MV-4-11 (cell line): ENCODE measurements at regions not wholly inside any gene's neighbourhood (a gene's known extent, or its start where the extent isn't known, plus 50 kb on each side); places are given as distances from the start of the nearest gene placed in this dataset.

Experiments used
- DNase-seq: peaks from one replicate; lab custom pipeline; 2025; lab: John Stamatoyannopoulos, UW

DNA sequence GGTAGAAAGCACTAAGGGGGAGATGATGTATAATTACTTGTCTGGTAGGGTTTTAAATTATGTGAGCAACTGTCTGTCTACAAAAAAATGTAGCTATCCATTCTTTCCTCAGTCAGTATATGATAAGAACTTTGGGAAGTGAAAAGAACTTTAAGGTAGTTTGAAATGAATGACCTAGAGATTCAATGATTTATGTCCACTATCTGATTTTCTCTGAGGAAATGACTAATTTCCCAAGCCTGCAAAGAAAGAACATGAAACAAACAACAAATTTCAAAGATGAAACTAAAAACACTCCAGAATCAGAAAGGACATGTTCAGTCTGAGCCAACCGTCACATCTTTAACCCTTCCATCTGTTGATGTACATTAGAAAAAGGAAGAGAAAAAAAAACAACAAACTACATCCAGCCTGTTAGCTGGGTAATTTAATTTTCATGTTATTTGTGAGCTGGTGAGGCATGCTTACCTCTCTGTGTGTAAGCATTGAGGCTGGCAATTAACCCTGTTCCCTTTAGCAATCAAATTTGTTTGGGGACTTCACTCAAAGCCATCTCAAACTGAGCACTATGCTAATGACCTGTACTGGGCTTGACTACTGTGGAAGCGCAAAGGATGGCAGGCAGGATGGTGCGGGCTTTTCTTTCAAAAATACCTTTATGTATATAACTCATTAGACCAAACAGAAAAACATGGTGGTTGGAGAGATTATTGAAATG is 220.1 kb downstream of the TUSC7 start:
- no peak for DNase-seq

DNA sequence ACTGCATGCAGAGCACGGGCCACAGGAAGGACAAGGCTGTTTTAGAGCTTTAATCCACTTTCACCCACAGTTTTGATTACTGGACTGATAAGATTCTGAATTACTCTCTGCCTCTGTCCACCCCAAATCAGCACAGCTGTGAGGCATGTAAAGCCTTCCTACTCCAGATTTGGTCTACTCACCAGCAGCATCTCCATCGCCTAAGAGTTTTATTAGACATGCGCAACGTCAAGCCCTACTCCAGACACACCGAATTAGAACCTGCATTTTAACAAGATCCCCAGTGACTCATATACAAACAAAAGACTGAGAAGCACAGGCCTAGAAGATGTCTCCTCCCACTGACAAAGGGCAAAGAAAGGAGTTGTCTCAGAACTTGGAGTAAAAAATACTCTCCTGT is 221.2 kb downstream of the TUSC7 start:
- no peak for DNase-seq

DNA sequence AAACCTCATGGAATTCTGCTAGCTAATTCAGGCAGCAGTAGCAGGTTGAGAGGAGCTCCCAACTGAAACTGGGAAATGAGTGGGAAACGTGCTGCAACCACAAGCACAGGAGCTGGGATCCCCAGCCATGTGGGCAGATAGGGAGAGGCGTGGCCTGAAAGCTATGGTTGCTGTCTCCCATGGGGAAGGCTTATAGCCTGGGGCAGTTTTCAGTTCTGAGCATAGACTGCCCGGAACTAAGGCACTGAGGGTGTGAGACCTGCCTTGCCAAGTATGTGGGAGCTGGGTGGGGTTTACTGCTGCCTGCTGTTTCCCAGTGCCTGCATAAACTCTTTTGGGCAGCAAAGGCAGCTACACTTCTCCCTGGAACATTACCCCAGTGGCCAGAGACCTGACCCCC is 229.5 kb downstream of the TUSC7 start:
- DNase-seq: no peak

DNA sequence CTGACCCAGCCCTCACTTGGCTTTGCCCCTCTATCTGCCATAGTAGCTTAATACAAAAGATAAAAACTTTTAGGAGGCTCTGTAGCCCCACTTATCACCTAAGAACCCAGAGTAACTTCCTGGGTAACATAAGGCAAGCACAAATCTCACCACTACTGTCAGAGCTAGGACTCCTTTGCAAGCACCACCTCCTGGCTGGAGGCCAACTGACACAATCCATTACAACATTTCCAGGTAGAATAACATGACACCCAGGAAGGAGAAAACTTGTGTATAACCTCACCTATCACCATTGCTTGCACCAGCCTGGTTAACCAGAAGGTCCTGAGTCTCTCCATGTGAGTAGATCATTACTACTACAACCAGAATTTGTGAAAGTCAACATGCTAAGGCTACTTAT is 230.0 kb downstream of the TUSC7 start:
- DNase-seq: no peak

DNA sequence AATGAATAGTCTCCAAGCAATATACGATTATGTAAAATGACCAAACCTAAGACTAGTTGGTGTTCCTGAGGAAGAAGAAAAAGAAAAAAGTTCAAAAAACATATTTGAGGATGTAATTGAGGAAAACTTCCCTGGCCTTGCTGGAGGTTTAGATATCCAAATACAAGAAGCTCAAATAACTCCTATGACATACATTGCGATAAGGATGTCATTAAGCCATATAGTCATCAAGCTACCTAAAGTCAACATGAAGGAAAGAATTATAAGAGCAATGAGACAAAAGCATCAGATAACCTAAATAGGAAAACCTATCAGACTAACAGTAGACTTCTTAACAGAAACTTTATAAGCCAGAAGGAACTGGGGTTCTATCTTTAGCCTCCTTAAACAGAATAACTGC is 231.1 kb downstream of the TUSC7 start:
- DNase-seq: no peak

DNA sequence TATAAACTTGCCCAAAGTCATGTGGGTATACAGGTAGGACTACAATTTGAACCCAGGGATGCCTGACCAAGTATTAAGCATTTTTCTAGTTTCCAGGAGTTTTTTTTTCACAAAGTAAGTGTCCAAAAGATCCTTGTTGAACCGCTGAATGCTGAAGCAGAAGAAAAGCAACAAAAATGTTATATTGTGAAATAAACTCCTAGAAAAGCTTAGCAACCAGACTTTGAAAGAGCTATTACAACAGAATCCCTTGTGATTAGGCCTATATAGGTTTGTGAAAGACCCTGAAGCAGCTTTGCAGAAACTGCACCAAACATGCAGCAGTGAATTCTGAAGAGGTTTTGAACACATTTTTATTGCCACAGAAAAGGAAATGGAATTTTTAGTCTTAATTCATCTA is 236.8 kb downstream of the TUSC7 start:
- no peak for DNase-seq

DNA sequence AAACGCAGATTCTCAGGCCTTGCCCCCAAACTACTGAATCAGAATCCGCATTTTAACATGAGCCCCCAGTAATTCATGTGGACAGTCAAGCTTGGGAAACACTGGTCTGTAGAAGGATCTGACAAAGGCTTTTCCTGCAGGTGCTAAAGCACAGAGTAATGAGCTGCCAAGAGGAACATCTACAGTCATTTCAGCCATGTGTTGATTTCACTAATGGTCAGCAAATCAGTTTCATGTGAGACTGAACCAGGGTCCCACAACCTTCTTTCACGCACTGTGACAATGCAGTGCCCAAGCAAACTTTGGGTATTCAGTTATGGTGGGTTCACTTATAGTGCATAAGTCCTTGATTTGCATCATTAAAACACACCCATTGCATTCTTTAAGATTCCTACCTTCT is 237.6 kb downstream of the TUSC7 start:
- no peak for DNase-seq

DNA sequence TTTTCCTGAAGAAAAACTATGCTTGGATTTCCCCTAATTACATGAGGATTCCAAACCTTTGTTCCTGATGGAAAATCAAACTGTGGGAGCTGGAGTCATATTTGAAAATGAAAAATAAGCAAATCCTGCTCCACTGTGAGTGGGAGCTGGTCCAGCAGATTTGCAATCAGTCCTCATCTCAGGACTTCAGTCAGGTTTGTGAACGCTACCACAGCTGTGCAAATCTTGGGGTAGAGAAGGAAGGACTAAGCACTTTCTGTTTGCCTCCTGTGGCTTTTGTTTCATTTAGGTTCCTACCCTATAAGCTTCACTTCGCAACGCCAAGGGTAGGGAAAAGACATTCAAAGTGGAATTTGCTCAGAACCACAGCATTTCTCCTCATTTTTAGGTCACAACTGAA is 238.2 kb downstream of the TUSC7 start:
- DNase-seq: no peak

DNA sequence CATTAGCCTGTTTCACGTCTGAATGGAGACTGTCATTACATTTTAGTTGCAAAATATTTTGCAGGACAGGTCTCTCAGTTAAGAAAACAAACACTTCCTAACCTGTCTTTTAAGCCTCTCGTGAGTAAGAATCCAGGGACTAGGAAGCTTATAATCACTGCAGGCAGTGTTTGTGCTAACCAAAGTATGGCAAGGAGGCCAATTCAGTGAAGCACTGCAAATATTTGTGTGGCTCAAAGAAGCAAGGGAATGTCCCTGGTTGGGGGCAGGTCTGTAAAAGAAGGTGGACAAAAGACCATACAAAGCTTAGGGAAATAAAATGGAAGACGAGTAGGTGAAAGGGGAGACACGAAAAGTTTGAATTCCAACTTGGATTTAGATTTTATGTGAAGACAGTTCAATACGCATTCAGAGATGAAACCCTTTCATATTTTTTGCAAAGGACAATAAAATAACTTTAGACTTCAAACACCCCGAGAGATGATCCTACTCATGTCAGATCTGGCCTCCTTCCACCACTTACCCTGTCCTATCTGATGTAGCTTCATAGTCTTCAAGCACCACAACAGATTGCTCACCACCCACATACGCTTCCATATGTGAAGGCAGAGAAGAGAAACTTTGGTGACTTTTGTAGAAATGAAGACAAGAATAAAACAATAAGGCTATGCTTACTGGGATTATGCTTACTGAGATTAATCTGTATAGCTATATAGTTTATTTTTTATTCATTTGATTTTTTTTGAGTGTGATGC is 240.9 kb downstream of the TUSC7 start:
- no peak for DNase-seq

DNA sequence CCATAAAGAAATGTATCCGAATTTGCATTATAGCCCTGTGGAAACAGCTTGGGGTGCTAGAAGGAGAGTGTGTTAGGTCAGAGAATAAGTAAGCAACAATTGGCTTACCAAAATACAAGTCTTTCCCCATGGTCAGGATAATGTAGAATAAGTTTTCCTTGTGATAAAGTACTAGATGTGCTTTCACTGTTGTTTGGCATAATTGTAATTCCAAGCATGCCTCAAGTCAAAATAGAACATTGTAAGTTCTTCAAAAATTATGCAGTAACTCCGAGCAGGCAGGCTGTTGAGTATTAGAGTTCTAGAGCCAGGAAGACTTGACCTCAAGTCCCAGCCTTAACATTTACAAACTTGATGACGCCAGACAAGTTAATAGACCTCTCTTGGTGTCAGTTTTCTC is 242.0 kb downstream of the TUSC7 start:
- no peak for DNase-seq

DNA sequence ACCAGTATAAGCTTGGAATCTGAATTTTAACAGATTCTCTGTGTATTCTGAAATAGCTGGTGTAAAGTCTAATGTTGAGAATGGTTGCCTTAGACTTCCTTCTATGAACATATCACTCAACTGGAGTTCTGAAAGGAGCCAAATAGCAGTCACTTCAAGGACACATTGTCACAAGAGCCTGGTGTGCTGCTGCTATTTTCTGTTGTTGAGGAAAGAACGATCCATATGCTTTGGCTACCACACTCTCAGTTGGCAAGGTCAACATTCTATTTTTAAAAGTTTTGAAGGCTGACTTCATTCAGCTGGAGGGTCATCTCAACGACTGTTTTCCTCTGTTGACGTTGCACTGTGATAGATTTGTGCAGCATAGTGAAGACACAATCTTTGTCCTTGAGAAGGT is 248.7 kb downstream of the TUSC7 start:
- DNase-seq: no peak

DNA sequence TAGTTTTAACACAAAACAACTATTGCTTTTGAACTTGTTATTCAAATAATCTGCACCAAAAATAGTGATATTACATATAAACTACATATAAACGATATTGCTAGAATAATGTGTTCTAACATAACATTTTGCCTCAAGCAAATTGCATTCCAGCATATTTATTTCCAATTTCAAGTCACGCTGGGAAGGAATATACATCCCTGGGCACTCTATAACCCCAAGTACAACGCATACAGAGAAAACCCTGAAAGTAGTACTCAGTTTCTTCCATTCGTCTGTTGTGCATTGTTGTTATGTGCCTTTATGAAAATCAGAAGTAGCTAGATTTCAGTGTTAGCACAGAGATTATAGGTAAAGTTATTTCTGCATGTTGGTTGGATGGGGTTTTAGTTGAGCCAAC is 251.5 kb downstream of the TUSC7 start:
- DNase-seq: no peak

DNA sequence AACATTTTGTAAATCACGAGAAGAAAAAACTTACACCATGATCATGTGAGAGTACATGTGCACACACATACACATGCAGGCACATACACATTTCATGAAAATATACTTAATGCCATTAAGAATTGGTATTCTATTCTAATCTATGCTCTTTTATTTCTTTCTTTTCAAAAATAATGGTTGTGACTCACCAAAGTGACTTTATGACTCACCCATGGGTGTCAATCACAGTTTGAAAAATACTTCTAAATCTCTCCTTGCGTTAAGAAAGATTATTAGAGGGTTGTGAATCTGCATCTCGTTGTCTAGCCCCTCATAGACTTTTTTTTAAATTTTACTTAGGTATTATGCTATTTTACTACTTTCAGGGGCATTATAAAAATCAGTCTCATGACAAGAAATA is 254.2 kb downstream of the TUSC7 start:
- DNase-seq: no peak

DNA sequence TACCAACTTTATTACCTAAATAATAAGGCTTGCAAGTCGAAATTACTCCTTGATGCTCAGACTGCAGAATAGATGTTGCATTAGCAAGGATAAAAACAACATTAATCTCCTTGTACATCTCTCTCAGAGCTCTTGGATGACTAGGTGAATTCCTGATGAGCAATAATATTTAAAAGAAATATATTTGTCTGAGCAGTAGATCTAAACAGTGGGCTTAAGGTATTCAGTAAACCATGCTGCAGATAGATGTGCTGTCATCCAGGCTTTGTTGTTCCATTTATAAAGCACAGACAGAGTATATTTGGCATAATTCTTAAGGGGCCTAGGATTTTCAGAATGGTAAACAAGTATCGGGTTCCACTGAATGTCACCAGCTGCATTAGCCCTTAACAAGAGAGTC is 257.1 kb downstream of the TUSC7 start:
- DNase-seq: no peak

DNA sequence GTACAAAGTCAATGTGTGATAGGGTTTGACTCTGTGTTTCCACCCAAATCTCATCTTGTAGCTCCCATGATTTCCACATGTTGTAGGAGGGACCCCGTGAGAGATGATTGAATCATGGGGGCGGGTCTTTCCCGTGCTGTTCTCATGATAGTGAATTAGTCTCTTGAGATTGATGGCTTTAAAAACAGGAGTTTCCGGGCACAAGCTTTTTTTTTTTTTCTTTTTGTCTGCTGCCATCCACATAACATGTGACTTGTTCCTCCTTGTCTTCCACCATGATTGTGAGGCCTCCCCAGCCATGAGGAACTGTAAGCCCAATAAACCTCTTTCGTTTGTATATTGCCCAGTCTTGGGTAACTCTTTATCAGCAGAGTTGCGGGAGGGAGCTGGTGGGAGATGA is 259.6 kb downstream of the TUSC7 start:
- no peak for DNase-seq

DNA sequence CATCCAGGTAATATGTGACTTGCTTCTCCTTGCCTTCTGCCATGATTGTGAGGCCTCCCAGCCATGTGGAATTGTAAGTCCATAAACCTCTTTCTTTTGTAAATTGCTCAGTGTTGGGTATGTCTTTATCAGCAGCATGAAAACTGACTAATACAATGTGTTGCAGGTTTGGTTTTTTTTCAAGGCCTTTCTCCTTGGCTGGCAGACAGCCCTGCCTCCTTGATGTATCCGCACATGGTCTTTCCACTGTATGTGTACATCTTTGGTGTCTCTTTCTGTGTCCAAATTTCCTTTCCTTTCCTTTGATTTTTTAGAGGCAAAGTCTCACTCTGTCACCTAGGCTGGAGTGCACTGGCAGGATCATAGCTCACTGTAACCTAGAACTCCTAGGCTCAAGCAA is 260.1 kb downstream of the TUSC7 start:
- no peak for DNase-seq

DNA sequence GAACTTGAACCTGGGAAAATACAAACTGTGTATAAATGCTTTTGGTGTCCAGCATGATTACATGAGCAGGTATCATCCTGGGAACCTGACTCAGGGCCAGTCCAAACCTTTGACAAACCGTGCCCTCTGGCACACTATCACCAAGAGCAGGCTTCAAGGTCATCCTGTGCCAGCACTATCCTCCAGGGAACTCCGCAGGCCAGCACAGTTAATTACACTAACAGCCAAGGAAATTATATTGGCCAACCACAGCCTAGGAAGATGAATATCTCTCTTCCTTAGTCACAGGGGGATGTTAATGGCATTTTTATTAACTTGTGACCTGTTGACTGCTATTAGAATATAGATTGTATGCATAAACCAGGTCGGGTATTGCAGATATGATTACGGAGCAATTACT is 262.0 kb downstream of the TUSC7 start:
- DNase-seq: no peak

DNA sequence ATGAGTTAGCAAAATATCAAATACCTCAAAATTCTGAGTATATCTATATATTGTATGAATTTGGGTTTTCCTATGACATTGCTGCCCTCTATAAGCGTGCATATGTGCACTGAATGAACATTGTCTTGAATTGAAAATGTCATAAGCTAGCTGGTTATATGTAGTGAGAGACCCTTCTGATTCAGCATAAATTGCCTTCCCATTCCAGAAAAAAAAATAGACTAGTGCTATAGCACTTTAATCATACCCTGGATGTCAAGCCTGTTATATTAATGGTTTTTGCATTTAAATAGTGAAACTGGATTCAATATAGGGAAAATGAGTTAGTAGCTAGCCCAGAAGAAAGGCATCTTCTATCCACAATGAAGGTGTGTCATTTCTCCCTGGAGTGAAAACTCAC is 265.1 kb downstream of the TUSC7 start:
- DNase-seq: no peak

DNA sequence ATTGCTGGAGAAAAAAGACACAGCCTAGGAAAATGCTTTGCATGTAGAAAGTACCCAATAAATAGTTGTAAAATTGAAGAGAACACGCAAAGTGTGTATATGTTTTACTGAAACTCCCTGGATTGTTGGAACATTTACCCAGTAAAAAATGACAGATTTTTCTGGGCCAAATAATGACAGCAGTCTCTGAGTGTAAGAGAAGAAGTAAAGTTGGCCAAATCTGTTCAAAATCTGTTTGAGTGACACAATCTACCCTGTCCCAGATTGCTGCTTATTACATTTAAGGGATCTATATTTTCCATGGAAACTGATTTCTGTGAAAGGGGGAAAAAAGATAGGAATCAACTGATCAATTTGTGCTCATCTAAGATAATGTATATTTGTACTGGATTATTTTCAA is 267.9 kb downstream of the TUSC7 start:
- DNase-seq: no peak

DNA sequence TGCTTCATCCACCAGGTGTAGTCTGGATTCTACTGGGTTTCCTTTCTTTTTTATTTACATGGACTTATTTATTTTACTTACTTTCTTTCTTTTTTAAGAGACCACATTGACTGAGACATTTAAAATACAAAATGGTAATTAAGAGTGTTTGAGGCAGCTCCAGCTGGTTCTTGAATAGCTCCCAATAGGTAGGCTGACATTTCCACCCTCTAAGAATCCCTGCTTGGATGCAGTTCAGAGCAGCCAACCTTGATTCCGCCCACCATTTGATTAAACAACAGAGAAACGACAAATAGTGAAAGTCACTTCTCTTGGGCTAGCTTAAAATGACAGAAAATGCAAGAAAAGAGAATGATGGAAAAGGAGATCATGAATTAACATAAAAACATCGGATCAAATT is 270.5 kb downstream of the TUSC7 start:
- DNase-seq: no peak

DNA sequence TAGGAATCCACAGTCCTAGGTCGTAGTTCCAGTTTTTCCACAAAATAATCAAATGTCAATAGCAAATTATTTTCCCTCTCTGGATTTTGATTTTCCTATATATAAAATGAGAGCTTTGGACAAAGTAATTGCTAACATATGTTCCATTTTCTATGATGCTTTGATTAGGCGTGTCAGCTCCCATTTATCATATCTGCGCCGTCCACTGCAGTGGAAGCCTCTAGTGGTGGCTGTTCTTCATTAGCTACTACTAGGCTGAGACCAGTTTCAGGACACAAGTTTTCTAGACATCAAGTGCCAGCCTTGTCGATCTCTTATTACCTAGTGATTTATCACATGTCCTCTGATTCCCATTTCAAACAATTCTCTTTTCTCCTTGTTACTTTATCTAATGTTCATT is 271.5 kb downstream of the TUSC7 start:
- no peak for DNase-seq

DNA sequence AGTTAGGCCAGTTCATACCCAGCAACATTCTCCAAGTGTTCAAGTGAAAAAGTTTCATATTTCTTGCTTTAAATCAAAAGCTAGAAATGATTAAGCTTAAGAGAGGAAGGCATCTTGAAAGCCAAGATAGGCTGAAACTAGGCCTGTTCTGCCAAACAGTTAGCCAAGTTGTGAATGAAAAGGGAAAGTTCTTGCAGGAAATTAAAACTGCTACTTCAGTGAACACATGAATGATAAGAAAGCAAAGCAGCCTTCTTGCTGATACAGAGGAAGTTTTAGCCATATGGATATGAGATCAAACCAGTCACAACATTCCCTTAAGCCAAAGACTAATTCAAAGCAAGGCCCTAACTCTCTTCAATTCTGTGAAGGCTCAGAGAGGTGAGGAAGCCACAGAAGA is 274.7 kb downstream of the TUSC7 start:
- no peak for DNase-seq

DNA sequence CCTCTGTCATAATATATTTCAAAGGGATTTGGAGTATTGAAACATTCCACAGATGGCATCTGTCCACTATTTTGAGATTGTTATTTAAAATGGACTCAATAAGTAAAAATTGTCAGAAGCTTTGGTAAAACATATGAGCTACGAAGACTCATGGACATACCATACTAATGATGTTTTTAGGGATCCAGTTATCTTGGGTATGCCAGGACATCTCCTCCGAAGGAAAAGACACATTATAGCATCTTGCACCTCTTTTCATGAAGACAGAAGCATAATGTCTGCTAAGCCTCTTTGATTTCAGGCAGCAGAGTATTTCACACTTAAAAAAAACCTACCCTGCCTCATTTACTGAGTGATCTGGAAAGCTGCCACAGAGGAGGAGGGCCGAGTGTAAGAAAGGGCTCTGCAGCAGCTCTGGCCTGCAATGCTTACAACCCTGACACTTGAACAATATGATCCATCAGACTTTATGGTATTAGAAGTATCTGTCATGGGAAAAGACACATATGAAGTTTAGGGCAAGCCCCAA is 284.8 kb downstream of the TUSC7 start:
- no peak for DNase-seq

DNA sequence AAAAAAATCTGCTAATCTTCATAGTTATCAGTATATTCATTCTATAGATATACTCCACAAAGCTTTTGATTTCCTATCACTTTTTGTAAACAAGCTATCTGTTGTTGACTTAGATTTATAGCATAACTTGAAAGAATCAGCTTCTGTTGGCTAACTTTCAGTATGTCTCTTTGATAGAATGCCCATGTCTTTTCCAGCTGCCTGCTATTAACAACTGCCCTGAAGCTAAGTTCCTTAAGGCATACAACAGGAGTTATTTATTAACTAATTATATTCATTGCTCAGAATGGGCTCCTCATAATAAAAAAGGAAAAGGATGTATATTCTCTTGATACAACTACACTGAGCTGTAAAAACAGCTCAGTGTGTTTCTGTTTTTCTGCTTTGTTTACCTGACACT is 293.9 kb downstream of the TUSC7 start:
- no peak for DNase-seq
